ENCODE measurements at regions not wholly inside any gene's neighbourhood (a gene's known extent, or its start where the extent isn't known, plus 50 kb on each side); places are given as distances from the start of the nearest gene placed in this dataset.
"Not testable (repeated sequence)": the region's sequence is repeated elsewhere in the genome, so short reads cannot be mapped to it uniquely, and the experiment has no call there.

DNA sequence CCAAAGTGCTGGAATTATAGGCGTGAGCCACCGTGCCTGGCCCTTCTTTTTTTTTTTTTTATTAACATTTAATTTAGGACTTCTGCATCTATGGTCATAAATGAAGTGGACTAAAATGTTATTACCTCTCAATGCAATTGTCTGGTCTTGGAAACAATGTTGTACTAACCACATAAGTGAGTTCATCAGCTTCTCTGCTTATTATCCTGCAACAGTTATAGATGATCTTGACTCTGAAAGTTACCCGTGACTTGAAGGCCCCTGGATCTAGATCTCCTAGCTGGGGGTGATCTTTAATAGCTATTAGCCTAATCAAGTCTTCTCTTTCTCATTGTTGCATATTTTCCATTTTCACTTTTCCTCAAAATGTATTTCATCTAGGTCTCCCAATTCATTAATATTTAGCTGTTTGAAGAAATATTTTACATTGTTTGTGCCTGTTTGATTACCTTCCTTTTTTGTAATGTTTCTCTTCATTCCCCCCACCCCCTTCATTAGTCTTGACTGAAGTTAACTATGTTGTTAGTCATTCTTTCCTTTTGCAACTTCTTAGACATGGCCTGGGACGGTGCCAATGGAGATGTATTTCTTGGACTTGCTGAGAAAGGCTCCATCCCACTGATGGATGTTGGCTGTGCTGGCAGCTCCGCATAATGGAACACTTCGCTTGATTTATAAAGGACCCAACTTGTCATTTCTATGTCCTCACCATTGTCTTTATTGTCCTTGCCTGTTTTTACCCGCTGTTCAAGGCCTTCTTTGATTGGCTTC, 141.6 kb upstream of the RIOK3 start:
- peak; percentile 96 for DNase-seq (ENCODE audit: low read depth, low spot score)

GRCh38 chr18:23313379-23313778, 139.7 kb upstream of the RIOK3 start:
- DNase-seq (ENCODE audit: low read depth, low spot score): no peak

DNA sequence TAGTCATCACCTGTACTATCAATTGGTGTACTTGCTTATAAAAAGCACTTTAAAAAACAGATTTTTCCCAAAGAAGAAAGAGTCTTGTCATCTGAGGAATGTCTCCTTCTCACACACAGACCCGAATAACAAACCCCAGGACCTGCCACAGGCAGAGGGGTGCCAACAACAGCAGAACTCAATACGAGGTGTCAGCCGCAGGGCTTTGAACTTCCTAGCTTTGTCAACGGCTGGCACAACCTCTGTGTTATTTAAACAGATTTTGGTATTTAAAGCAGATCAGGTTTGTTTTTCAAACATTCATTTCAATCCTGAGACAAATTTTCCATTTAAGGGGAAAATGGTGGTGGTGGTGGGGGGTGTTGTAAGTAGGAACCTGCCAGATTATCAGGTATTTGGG, 138.4 kb upstream of the RIOK3 start:
- peak; percentile 83 for DNase-seq (ENCODE audit: low read depth, low spot score)

DNA sequence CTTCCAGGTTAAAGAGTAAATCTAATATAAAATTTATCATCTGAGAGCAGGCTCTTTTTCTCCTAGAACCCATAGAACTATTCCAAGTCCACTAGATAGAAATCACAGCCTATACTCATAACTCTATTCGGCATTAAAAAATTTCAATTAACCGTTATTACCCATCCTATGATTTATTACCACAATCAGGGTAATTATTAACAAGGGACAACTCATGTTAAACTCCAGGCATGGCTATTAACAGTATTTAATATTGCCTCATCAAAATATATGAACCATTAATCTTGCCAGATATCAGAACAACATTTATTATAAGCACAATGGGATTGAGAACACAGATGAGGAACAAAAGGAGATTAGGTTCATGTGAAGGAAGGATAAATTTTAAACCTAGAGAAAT, 136.8 kb upstream of the RIOK3 start:
- no peak for DNase-seq (ENCODE audit: low read depth, low spot score)

DNA sequence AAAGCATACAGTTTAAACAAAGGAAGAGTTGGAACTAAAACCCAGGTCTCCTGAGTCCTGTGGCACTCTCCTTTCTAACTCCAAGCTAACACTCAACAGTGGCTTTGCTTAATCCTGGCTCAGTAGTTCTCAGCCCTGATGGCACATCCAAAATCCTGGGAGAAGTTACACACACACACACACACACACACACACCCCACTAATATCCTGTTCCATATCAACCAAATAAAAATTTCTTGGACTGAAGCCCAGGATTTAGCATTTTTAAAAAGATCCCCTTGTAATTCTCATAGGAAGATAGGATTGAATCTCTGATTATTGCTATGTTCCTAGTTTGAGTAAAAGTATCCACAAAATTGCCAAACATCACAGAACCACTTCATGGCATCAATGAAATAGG, 136.1 kb upstream of the RIOK3 start:
- DNase-seq (ENCODE audit: low read depth, low spot score): no peak

DNA sequence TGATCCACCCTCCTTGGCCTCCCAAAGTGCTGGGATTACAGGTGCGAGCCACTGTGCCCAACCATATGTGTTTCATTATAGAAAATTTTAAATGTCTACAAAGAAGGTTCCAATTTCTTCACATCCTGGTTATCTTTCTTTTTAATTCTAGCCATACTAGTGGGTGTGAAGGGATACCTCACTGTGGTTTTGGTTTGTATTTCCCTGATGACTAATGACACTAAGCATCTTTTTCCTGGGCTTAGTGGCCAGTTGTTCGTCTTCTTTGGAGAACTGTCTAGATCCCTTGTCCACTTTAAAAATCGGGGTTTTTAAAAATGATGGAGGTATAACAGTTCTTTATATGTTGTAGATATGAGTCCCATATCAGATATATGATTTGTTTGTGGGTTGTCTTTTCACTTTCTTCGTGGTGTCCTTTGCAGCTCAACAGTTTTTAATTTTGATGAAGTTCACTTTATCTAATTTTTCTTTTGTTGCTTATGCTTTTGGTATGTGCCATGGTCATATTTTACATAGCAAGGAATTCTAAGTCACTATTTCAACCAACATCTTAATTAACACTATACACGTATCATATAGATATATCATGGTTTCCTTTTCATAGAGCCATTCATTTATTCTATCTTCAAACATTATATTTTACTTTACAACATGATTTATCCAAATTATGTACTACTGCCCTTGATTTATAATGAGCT, 135.0 kb upstream of the RIOK3 start:
- peak; percentile 59 for DNase-seq (ENCODE audit: low read depth, low spot score)

DNA sequence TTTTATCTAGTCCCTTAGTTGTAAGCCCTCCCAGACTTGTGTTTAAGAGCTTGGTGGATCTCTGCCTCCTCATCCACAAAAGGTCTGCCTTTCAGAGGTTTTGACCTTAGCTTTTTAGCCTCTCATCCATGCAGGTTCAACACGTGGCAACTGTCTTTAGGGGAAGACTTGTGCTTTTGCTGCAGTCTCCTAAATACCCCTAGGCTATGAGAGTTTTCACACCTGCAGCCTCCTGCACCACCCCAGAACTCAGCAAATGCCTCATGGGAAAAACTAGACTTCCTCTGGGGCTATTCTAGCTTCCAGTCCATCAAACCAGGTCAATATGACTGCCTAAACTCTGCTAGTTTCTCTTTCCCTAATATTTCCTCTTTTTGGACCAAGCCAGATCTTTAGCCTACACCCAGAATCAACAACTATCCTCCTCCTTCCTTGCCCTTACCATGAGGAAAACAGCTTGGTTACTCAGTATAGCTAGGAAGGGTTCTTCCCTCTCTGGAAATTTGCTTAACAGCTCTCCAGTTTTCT, 132.3 kb upstream of the RIOK3 start:
- no peak for DNase-seq (ENCODE audit: low read depth, low spot score)

DNA sequence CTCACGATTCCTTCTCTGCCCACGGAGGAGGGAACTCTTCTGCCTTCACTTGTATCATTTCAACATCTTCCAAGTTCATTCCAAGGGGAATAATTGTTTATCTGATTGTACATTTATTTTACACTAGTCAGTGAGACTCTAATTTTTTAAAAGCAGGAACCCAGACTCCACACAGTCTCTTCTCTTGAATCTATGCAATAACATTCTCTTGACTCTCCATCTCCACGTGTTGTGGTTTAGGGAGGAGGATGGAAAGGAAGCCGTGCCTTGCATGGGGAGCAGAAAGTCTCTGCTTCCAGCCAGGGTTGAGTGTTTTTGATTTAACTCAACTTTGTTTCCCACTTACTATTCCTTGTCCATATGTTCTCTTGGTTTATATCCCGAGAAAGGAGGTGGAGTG, 131.1 kb upstream of the RIOK3 start:
- DNase-seq (ENCODE audit: low read depth, low spot score): no peak

DNA sequence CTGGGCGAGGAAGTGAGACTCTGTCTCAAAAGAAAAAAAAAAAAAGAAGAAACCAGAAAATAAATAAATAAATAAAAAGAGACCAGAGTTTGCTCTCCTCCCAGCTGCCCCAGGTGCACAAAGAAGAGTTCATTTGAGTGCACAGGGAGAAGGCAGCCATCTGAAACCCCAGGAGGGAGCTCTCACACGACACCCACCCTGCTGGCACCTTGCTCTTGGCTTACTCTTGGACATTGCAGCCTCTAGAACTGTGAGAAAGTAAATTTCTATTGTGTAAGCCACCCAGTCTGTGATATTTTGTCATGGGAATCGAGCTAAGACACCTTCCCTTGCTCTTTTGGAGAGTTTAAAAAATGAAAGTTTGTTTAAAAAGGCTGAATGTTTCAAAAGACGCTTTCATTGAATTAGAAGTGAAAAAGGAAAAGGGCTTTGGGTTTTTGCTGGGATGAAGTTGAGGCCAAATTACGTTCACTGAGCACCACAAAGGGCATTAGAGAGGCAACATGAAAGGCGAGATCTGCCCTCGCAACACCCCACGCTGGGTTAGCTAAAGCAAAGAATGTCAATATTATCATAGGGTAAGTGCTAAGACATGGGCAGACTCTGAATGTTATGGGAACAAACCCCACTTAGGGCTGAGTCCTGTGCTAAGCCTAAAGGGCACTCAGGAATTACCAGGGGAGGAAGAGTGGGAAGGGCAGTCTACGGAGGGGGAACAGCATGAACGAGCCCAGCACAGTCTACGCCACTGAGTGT, 128.9 kb upstream of the RIOK3 start:
- DNase-seq (ENCODE audit: low read depth, low spot score): no peak

DNA sequence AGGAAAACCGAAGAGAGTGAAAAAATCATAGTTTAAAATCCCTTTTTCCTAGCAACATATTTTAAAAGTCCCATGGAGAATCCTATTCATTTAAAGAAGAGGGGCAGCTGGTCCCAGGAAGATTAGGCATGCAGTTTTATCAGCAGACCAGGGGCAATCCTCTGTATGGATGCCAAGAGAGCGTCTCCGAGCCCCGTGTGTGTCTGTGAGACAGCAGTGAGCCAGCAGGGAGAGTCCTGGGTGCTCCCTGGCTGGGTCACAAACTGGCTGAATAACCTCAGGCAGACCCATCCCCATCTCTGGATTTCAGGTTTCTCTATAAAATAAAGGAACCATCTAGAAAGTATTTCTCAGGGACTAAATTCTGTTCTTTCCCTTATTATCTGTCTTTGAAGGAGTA, 128.2 kb upstream of the RIOK3 start:
- no peak for DNase-seq (ENCODE audit: low read depth, low spot score)

- not testable (repeated sequence) for DNase-seq (ENCODE audit: low read depth, low spot score)
Measured at GRCh38 chr18:23329671-23330070, 123.4 kb upstream of the RIOK3 start.

DNA sequence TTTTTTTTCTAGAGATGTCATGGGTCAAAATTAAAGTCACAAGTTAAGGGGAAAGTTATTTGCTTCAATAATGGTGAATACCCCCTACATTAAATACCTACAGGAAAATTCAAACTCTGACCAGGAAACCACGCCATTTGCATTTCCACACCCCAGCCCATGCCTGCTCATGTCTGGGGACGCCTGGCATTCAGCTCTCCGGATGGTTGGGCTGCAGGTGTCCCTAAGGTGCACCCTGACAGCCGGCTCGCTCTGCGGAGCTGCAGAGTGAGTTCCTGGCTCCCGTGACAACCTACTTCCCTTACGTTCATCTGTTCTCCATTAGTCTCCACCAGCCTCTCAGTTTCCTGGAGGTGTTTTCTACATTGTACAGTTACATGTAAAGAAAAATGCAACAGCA, 122.7 kb upstream of the RIOK3 start:
- DNase-seq (ENCODE audit: low read depth, low spot score): no peak

DNA sequence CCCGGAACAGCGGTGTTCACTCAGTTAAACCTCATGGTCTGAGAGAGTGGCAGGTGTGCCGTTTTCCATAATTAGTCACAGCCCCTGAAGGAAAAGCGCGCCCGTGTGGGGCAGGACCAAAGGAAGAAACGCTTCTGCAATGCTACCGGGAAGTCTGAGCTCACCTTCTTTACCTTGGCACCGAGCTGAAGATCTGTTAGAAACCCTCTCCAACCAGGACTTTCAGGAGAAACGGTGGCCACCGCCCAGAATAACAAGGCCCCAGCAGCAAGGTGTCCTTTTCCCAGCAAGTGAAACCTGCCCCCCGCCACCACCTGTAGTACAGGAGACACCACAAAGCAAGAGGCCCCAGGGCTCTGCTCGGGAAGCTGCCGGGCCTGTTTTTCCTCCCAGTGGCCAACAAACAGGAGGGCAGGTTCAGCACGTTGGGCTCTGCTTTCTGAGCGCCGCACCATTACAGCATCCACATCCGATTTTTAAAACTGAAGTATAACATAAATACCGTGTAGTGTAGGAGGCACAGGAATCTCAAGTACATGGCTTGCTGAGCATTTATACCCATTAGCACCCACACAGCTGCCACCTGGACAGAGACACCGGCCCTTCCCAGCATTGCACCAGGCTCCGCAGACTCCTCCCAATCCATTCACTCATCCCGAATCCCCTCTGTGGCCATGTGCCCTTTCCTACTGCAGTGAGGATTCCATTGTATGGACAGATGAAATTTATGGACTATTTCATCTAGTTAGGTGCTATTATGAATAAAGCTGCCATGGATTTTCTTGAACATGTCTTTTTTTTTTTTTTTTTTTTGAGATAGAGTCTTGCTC, 121.8 kb upstream of the RIOK3 start:
- no peak for DNase-seq (ENCODE audit: low read depth, low spot score)

DNA sequence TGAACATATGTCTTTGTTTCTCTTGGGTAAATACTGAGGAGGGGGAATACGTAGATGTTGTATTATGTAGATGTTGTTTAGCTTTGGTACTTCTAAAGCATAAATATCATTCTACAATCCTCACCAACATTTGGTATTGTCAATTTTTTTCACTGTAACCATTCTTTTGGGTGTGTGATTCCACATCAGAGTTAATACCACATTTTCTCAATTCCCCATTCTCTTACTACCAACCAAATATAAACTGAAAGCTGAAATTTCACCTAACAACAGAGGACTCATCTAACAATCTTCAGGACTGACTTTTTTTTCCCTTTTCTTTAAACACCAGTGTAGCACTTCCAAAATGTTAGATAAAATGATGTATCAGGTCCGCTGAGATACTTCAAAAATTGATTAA, 120.7 kb upstream of the RIOK3 start:
- no peak for DNase-seq (ENCODE audit: low read depth, low spot score)

GRCh38 chr18:23333827-23334226, 119.3 kb upstream of the RIOK3 start:
- no peak for DNase-seq (ENCODE audit: low read depth, low spot score)

- DNase-seq (ENCODE audit: low read depth, low spot score): no peak
Measured at GRCh38 chr18:23334569-23334968, 118.5 kb upstream of the RIOK3 start.

DNA sequence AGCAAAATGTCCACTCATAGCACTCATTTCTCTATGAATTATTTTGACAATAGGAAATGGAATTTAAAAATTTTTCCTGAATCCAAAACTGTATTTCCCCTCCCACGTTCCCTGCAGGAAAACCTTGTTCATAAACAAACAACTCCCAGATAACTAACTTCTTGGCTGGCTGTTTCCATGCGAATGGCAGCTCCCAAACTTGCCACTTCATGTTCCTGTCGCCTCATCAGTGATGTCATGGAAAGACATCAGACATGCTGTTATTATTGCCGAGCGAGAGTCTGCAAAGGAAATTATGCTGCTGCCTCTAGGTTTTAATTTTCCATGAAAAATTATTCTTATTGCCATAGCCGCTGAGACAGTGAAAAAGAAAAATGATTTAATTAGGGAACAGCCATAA, 117.0 kb upstream of the RIOK3 start:
- DNase-seq (ENCODE audit: low read depth, low spot score): no peak

GRCh38 chr18:23337599-23338444, 115.3 kb upstream of the RIOK3 start:
- DNase-seq (ENCODE audit: low read depth, low spot score): peak; percentile 79

- no peak for DNase-seq (ENCODE audit: low read depth, low spot score)
Measured at GRCh38 chr18:23340661-23341060, 112.4 kb upstream of the RIOK3 start.

- peak; percentile 39 for DNase-seq (ENCODE audit: low read depth, low spot score)
Measured at GRCh38 chr18:23341383-23341782, 111.7 kb upstream of the RIOK3 start.

DNA sequence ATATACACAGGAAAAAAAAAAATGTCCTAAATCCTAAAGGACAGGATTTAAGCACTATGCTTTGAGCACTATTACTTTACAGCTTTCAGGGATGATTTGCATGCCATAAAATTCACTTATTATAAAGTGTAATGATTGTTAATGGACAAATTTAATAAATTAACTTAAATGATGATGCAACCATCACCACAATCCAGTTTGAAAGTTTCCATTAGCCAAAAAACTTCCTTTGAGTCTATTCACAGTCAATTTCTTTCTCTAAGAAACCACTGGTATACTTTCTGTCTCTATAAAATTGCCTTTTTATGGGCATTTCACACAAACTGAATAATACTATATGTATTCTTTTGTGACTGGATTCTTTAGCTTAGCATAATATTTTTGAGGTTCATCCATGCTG, 111.1 kb upstream of the RIOK3 start:
- no peak for DNase-seq (ENCODE audit: low read depth, low spot score)
